ENCODE measurements at regions not wholly inside any gene's neighbourhood (a gene's known extent, or its start where the extent isn't known, plus 50 kb on each side); places are given as distances from the start of the nearest gene placed in this dataset.

DNA sequence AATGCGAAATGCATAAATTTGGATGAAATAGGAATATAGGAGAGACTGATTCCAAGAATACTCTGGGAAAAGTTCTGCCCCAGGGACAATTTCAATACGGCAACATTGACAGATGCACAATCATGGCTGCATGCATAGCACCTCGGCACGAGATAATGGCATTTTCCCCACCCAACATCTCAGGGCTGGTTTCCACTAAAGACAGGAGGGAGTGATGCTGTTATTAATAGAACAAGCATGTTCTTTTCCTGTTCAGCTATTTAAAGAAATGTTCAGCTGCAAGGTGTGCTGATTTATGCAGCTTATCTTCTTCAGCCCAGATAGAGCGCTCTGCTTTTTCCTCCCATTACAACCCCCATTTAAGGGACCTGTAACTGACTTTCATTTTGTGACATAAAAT lies 740.2 kb downstream of the TLR4 start:
- Histone ChIP-seq H3K36me3 (ENCODE audit: control insufficient read depth in 2 of 2, extremely low read depth in 1 of 2, insufficient read depth in 2 of 2, low read length in 2 of 2) (no peaks in the 10 kb centered on the region), H3K27ac (ENCODE audit: control insufficient read depth, insufficient read depth, low read length) (no peak overlapping the region), H3K9me1 (ENCODE audit: control insufficient read depth, extremely low read depth, insufficient read depth, low read length) (no peaks in the 10 kb centered on the region), H3K79me2 (ENCODE audit: control insufficient read depth, insufficient read depth, low read length) (no peaks in the 10 kb centered on the region), H3K27me3 (ENCODE audit: control insufficient read depth, extremely low read depth, insufficient read depth, low read length) (no peaks in the 10 kb centered on the region), H4K20me1 (ENCODE audit: control insufficient read depth, extremely low read depth, insufficient read depth, low read length) (no peaks in the 10 kb centered on the region), H3K9me3 (ENCODE audit: control insufficient read depth, low read depth, low read length) (no peaks in the 10 kb centered on the region), H3K4me2 (ENCODE audit: control insufficient read depth, extremely low read depth, insufficient read depth, low read depth, low read length) (no peak overlapping the region), H3K9ac (ENCODE audit: control insufficient read depth, extremely low read depth, insufficient read depth, low read length) (no peak overlapping the region), H2AFZ (ENCODE audit: control insufficient read depth, low read length) (no peak overlapping the region), H3K4me1 (ENCODE audit: control insufficient read depth, extremely low read depth, insufficient read depth, low read length) (no peaks in the 10 kb centered on the region), H3K4me3 (ENCODE audit: control insufficient read depth in 2 of 3, extremely low read depth in 1 of 3, insufficient read depth in 2 of 3, low read depth in 1 of 3, low read length in 3 of 3) (no peak overlapping the region)
- dilution Hi-C loops (cut with MboI; ENCODE audit: extremely low pct_ligation_motif_present, low sequenced_read_pairs), result no loop called here
- DNase-seq (ENCODE audit: low read depth, low spot score) (no peak), FAIRE-seq (no peak)
- TF ChIP-seq EZH2 (IDR thresholded peaks at IDR 0.05; ENCODE audit: low read length), result no peak
- TF ChIP-seq, protein P1, sequence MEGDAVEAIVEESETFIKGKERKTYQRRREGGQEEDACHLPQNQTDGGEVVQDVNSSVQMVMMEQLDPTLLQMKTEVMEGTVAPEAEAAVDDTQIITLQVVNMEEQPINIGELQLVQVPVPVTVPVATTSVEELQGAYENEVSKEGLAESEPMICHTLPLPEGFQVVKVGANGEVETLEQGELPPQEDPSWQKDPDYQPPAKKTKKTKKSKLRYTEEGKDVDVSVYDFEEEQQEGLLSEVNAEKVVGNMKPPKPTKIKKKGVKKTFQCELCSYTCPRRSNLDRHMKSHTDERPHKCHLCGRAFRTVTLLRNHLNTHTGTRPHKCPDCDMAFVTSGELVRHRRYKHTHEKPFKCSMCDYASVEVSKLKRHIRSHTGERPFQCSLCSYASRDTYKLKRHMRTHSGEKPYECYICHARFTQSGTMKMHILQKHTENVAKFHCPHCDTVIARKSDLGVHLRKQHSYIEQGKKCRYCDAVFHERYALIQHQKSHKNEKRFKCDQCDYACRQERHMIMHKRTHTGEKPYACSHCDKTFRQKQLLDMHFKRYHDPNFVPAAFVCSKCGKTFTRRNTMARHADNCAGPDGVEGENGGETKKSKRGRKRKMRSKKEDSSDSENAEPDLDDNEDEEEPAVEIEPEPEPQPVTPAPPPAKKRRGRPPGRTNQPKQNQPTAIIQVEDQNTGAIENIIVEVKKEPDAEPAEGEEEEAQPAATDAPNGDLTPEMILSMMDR (optimal IDR thresholded peaks at IDR 0.05 in 1 of 3, IDR thresholded peaks at IDR 0.05 in 1 of 3, conservative IDR thresholded peaks at IDR 0.05 in 1 of 3; ENCODE audit: extremely low read depth in 1 of 3, insufficient read depth in 2 of 3, low read length in 3 of 3), result no peak

DNA sequence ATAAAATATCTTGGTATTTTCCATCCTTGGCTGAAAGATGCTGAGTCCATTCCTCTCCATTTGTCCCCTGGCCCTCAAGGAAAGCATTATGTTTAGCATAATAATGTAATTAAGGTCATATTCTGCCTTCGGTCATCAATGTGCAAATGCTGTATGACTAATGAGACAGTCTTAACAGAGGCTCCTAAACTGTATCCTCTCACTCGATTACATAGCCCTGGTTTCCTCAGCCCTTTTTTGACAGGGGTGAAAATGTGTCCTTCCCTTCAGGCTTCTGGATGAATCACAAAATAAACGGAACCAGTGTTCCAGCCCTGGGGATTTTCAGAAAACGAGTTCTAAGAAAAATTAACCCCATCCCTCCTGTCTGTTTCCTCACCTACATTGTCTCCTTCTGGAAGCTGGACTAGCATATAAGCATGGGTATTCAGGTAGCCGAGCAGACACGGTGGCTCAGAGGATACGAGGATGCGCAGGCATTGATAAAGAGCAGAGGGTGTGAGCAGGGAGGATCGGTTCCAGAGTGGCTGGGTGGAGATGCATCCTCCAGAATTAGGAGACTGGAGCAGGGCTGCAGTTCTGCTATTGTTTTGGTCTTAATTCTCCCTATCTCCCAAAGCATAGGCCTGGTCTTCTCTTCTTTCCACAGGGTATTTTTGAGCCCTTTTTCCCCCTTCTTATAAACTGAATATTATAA lies 742.9 kb downstream of the TLR4 start:
- no peak for DNase-seq (ENCODE audit: low read depth, low spot score)
- Histone ChIP-seq H3K27me3 (ENCODE audit: control insufficient read depth, extremely low read depth, insufficient read depth, low read length) (no peaks in the 10 kb centered on the region), H3K27ac (ENCODE audit: control insufficient read depth, insufficient read depth, low read length) (no peak overlapping the region), H3K9me1 (ENCODE audit: control insufficient read depth, extremely low read depth, insufficient read depth, low read length) (no peaks in the 10 kb centered on the region), H3K36me3 (ENCODE audit: control insufficient read depth in 2 of 2, extremely low read depth in 1 of 2, insufficient read depth in 2 of 2, low read length in 2 of 2) (no peaks in the 10 kb centered on the region), H3K4me2 (ENCODE audit: control insufficient read depth, extremely low read depth, insufficient read depth, low read depth, low read length) (no peak overlapping the region), H3K9me3 (ENCODE audit: control insufficient read depth, low read depth, low read length) (no peaks in the 10 kb centered on the region), H4K20me1 (ENCODE audit: control insufficient read depth, extremely low read depth, insufficient read depth, low read length) (no peaks in the 10 kb centered on the region), H3K4me3 (ENCODE audit: control insufficient read depth in 2 of 3, extremely low read depth in 1 of 3, insufficient read depth in 2 of 3, low read depth in 1 of 3, low read length in 3 of 3) (no peak overlapping the region), H3K79me2 (ENCODE audit: control insufficient read depth, insufficient read depth, low read length) (no peaks in the 10 kb centered on the region), H3K4me1 (ENCODE audit: control insufficient read depth, extremely low read depth, insufficient read depth, low read length) (no peaks in the 10 kb centered on the region), H2AFZ (ENCODE audit: control insufficient read depth, low read length) (no peak overlapping the region), H3K9ac (ENCODE audit: control insufficient read depth, extremely low read depth, insufficient read depth, low read length) (no peak overlapping the region)
- dilution Hi-C loops (cut with MboI; ENCODE audit: extremely low pct_ligation_motif_present, low sequenced_read_pairs), result no loop called here
- no peak for FAIRE-seq
- TF ChIP-seq, protein P1 (optimal IDR thresholded peaks at IDR 0.05 in 1 of 3, IDR thresholded peaks at IDR 0.05 in 1 of 3, conservative IDR thresholded peaks at IDR 0.05 in 1 of 3; ENCODE audit: extremely low read depth in 1 of 3, insufficient read depth in 2 of 3, low read length in 3 of 3), result no peak
- TF ChIP-seq EZH2 (IDR thresholded peaks at IDR 0.05; ENCODE audit: low read length), result no peak
